Upper lobe of left lung (tissue), 4 donors: ENCODE measurements at regions not wholly inside any gene's neighbourhood (a gene's known extent, or its start where the extent isn't known, plus 50 kb on each side); places are given as distances from the start of the nearest gene placed in this dataset.

Source experiments
- POLR2AphosphoS5 ChIP-seq, 2 donors: sonication (generic); formaldehyde crosslinking; IDR thresholded peaks; one replicate each; pipeline ENCODE4 v1.5.1; 2017; ENCODE audit warnings: antibody characterized with exemption in 2 of 2
- TF ChIP-seq, protein P1 (sequence below), 6 experiments: fragments of 450-650 bp in 4 of 6; fragments of 200-600 bp in 2 of 6; sonication (generic) in 2 of 6; IDR thresholded peaks; one replicate each; pipeline ENCODE4 v1.5.1; 2016 to 2019; ENCODE audit warnings: antibody characterized with exemption in 6 of 6

DNA sequence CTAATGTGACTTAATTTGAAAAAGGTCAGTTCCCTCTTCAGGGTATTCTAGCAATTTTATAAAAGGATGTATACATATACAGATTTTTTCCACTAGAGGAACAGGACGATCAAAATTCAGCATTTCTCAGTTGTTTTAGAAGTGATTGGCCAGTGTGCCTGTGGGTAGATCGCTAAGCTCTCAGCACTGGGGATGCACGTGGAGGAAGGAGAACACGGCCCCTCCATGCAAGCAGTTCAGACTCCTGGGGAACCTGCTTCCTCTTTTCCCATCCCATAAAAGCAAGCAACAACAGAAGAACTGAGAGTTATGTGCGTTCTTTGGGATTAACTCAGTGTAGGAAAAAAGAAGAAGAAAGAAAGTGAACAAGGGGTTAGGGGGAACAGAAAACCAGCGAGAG lies 328.8 kb downstream of the FOXO1 start:
- TF ChIP-seq, protein P1, sequence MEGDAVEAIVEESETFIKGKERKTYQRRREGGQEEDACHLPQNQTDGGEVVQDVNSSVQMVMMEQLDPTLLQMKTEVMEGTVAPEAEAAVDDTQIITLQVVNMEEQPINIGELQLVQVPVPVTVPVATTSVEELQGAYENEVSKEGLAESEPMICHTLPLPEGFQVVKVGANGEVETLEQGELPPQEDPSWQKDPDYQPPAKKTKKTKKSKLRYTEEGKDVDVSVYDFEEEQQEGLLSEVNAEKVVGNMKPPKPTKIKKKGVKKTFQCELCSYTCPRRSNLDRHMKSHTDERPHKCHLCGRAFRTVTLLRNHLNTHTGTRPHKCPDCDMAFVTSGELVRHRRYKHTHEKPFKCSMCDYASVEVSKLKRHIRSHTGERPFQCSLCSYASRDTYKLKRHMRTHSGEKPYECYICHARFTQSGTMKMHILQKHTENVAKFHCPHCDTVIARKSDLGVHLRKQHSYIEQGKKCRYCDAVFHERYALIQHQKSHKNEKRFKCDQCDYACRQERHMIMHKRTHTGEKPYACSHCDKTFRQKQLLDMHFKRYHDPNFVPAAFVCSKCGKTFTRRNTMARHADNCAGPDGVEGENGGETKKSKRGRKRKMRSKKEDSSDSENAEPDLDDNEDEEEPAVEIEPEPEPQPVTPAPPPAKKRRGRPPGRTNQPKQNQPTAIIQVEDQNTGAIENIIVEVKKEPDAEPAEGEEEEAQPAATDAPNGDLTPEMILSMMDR (IDR thresholded peaks at IDR 0.05) = no peak
- no peak for TF ChIP-seq POLR2AphosphoS5 (IDR thresholded peaks at IDR 0.05)
